Keratinocyte (primary cell): ENCODE measurements at regions not wholly inside any gene's neighbourhood (a gene's known extent, or its start where the extent isn't known, plus 50 kb on each side); places are given as distances from the start of the nearest gene placed in this dataset.

Experiments
- CTCF ChIP-seq, 3 experiments: IDR thresholded peaks in 1 of 3; conservative IDR thresholded peaks in 1 of 3; optimal IDR thresholded peaks in 1 of 3; 2 replicates in 2 of 3; 3 replicates in 1 of 3; pipeline versions ENCODE3 to v1.5.1; 2011; ENCODE audit warnings: low read length in 3 of 3, mild to moderate bottlenecking in 3 of 3, moderate library complexity in 2 of 3, control low read depth in 1 of 3, inconsistent platforms in 1 of 3; ENCODE audit not compliant: insufficient read depth in 2 of 3; ENCODE audit errors: extremely low read depth in 1 of 3
- EZH2 ChIP-seq: IDR thresholded peaks from one replicate; pipeline ENCODE4 v1.6.1; 2012; ENCODE audit warnings: inconsistent platforms, mild to moderate bottlenecking, low read length, moderate library complexity

GRCh38 chr5:26482810-26483375 lies 555.5 kb downstream of the CDH9 start:
- TF ChIP-seq CTCF (optimal IDR thresholded peaks at IDR 0.05 in 1 of 3, IDR thresholded peaks at IDR 0.05 in 1 of 3, conservative IDR thresholded peaks at IDR 0.05 in 1 of 3; ENCODE audit: extremely low read depth in 1 of 3, insufficient read depth in 2 of 3, low read length in 3 of 3) (peak; percentile 23 to 63 (median 57)), EZH2 (no peak)
